ENCODE measurements at regions not wholly inside any gene's neighbourhood (a gene's known extent, or its start where the extent isn't known, plus 50 kb on each side); places are given as distances from the start of the nearest gene placed in this dataset.

- H3K27me3 ChIP-seq, result no peaks in the 10 kb centered on the region
- no peak for TF ChIP-seq CTCF (IDR thresholded peaks at IDR 0.05)
- H3K36me3 ChIP-seq, result no peaks in the 10 kb centered on the region
- no peak overlapping the region for H3K4me3 ChIP-seq
- H3K27ac ChIP-seq, result no peak overlapping the region
- no peaks in the 10 kb centered on the region for H3K9me3 ChIP-seq
- no peak for DNase-seq (ENCODE audit: low spot score)
- peaks cover 0 to 11% of the 10 kb centered on the region in 2 donors for H3K4me1 ChIP-seq
Observed at GRCh38 chr17:37847811-37848331, 76.3 kb upstream of the TBC1D3K start.

GRCh38 chr17:37847102-37847501 is 77.1 kb upstream of the TBC1D3K start:
- Histone ChIP-seq H3K4me1 (peaks cover 0 to 11% of the 10 kb centered on the region in 2 donors), H3K36me3 (no peaks in the 10 kb centered on the region), H3K27me3 (no peaks in the 10 kb centered on the region), H3K27ac (no peak overlapping the region), H3K4me3 (no peak overlapping the region), H3K9me3 (no peaks in the 10 kb centered on the region)
- DNase-seq (ENCODE audit: low spot score), result no peak
- TF ChIP-seq CTCF (IDR thresholded peaks at IDR 0.05), result no peak

- Histone ChIP-seq H3K4me1 (peaks cover 0 to 11% of the 10 kb centered on the region in 2 donors), H3K27ac (no peak overlapping the region), H3K4me3 (peak overlapping the region in 1 of 2 donors; percentile 15), H3K9me3 (no peaks in the 10 kb centered on the region), H3K27me3 (no peaks in the 10 kb centered on the region), H3K36me3 (no peaks in the 10 kb centered on the region)
- no peak for DNase-seq (ENCODE audit: low spot score)
- TF ChIP-seq CTCF (IDR thresholded peaks at IDR 0.05), result no peak
Observed at GRCh38 chr17:37844977-37845293, 79.3 kb upstream of the TBC1D3K start.

GRCh38 chr17:37844158-37844976 is 79.8 kb upstream of the TBC1D3K start:
- H3K9me3 ChIP-seq, result no peaks in the 10 kb centered on the region
- peak; percentile 60 to 78 for TF ChIP-seq CTCF (IDR thresholded peaks at IDR 0.05)
- peaks cover 0 to 11% of the 10 kb centered on the region in 2 donors for H3K4me1 ChIP-seq
- no peak for DNase-seq (ENCODE audit: low spot score)
- peak overlapping the region in 1 of 2 donors; percentile 15 for H3K4me3 ChIP-seq
- no peak overlapping the region for H3K27ac ChIP-seq
- H3K36me3 ChIP-seq, result no peaks in the 10 kb centered on the region
- no peaks in the 10 kb centered on the region for H3K27me3 ChIP-seq

- Histone ChIP-seq H3K4me3 (no peak overlapping the region), H3K36me3 (no peaks in the 10 kb centered on the region), H3K4me1 (peaks cover 0 to 11% of the 10 kb centered on the region in 2 donors), H3K9me3 (no peaks in the 10 kb centered on the region), H3K27ac (no peak overlapping the region), H3K27me3 (no peaks in the 10 kb centered on the region)
- no peak for TF ChIP-seq CTCF (IDR thresholded peaks at IDR 0.05)
- DNase-seq (ENCODE audit: low spot score), result no peak
Observed at GRCh38 chr17:37842401-37842800, 81.8 kb upstream of the TBC1D3K start.

All from right atrium auricular region (tissue), 2 donors.